ENCODE measurements at regions not wholly inside any gene's neighbourhood (a gene's known extent, or its start where the extent isn't known, plus 50 kb on each side); places are given as distances from the start of the nearest gene placed in this dataset.

DNA sequence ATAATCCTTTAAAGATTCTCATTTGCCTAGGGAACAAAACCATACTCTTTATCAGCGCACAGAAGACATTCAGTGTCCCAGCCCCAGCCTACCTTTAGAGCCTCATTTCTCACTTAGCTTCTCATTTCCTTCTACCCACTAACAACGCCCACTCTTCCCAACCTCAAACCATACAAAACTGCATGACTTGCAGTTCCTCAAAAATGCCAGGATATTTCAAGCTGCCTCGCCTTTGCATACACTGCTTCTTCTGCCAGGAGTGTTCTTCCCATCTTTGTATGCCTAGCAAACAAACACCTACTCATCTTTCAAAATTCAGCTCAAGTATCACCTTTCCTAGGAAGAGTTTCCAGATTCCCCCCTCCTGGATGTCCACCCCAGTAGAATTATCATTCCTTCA is 129.9 kb upstream of the ADGRL3 start:
- DNase-seq: no peak

DNA sequence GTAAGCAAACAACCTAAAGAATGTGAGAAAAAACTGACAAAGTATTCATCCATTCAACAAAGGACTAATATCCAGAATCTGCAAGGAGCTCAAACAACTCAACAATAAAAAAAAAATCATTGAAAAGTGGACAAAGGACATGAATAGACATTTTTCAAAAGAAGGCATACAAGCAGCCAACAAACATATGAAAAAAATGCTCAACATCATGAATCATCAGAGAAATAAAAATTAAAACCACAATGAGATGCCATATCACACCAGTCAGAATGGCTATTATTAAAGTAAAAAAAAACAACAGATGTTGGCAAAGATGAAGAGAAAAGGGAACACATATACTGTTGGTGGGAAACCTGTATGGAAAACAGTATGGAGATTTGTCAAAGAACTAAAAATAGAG is 120.7 kb upstream of the ADGRL3 start:
- no peak for DNase-seq

DNA sequence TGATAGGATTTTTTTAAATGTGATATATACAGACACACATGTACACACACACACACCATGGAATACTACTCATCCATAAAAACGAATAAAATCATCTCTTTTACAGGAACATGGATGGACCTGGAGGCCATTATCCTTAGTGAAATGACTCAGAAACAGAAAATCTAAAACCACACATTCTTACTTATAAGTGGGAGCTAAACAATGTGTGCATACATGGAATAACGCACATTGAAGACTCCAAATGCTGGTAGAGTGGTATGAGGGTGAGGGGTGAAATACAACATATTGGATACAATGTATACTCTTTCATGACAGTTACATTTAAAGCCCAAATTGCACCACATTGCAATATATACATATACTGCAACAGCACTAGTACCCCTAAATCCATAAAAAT is 120.2 kb upstream of the ADGRL3 start:
- no peak for DNase-seq

DNA sequence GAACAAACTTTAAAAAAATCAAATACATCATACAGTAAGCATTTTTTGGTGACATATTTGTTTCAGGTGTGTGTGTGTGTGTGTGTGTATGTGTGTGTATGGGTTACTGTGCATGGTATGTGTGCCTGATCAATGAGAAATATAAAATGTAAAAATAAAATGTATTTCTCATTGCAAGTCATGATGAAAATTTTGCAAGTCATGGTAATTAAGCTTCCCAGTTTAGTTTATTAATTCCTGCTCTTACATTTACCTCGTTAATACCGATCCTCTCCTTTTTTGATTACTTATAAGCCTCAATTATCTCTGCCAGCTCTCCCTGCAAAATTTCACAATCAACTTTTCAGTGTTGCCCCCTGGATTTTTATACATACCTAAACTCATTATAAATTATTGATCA is 114.6 kb upstream of the ADGRL3 start:
- DNase-seq: no peak

DNA sequence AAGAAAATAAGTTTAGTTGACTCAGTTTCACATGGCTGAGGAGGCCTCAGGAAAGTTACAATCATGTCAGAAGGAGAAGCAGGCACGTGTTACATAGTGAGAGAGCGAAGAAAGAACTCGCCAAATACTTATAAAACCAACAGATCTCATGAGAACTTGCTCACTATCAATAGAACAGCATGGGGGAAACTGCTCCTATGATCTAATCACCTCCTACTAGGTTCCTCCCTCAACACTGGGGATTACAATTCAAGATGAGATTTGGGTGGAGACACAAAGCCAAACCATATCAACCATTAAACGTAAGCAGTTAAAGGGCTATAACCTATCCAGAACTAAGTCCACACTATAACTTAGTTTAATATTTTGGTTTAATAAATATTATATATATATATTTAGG is 113.8 kb upstream of the ADGRL3 start:
- DNase-seq: no peak

DNA sequence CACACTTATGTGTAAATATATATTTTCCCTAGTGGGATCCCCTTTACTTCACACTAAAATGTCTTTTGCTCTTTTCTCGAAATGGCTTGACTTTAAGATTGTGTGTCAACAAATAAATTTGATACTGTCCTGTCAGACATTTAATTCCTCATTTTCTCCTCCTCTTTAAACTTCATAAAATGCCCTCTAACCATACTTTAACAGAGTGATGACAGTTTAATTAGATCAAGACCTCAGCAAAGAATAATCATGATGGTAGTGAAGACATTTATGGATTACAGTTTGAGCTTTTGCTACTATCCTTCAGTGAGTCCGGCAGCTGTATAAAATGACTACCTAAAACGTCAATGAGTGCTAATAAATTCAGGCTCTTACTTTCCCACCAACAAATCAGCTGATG is 113.1 kb upstream of the ADGRL3 start:
- no peak for DNase-seq

DNA sequence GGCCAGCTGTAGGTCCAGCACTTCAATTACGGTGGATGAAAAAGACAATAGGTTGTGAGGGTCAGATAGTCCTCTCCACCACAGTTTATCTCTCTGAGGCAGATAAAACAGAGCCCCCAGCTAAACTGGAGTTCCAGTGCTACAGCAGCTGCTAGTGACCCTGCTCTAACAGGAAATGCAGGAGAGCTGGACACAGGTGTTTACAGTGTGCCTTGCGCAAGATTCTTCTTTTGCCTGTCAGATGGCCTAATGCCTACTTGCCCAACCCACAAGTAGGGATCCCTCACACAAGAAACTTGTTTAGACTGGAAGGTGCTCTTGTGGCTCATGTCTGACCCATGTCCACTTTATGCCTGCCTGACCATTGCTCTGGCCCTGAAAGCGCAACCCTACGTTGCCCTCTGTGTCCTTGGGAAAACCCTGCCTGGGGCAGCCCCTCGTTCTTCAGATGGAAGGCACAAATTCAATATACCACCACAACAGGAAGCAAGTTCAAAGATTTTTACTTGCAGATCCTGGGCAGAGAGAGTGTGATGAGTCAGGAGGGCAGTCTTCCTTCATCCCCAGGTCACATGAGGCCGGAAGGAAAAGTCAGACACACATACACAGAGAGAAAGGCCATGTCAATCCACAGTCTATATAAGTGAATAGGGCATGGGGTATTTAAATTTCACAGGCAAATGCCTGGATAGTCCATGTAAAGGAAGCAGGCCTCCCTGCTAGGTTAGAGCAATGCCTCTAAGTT is 105.1 kb upstream of the ADGRL3 start:
- DNase-seq: no peak

DNA sequence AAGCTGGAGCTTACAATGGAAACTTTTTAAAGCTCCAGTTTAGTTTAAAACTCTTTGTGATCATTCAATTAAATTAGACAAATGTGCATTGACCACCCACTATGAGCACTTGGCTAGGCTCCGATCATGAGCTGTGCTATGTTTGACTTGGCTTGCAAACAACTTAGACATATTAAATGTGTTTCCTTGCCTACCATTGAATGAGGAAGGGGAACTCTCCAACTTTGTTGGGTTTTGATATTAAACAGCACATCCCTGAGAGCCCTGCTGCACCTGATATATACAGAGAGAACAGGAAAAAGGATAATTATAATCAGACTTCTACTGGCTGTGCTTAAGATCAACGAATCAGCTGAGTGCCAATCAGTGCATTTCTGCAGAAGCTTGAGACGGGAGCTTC is 71.4 kb upstream of the ADGRL3 start:
- DNase-seq: no peak

DNA sequence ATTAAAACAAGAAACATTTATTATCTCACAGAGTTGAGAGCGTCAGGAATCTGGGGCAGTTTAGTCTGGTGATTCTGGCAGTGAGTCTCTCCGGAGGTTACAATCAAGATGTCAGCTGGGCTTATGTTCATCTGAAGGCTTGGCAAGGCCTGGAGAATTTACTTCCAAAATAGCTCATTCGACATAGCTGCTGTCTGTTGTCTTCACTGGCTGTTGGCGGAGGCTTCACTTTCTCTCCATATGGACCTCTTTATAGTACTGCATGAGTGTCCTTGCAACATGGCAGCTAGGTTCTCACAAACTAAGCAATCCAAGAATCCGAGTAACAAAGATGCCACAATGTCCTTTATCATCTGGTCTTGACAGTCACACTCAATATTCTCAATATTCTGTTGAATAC is 70.2 kb upstream of the ADGRL3 start:
- no peak for DNase-seq

DNA sequence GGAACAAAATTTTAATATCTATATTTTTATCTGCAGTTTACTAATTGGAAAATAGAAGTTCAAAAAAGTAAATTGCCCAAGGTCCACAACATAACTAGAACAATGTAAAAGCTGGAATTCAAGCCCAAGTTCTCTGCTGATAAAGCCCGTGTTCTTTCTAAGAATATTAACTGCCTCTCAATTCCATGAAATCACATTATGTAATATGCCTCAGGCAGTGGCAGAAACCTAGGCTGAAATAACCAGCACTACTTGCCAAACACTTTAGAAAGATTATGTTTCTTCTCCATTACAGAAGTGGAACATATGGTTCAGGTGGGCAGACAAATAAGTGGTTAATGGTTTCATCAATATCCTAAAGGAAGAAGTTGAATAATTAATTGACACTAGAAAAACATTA is 56.7 kb upstream of the ADGRL3 start:
- DNase-seq: no peak

DNA sequence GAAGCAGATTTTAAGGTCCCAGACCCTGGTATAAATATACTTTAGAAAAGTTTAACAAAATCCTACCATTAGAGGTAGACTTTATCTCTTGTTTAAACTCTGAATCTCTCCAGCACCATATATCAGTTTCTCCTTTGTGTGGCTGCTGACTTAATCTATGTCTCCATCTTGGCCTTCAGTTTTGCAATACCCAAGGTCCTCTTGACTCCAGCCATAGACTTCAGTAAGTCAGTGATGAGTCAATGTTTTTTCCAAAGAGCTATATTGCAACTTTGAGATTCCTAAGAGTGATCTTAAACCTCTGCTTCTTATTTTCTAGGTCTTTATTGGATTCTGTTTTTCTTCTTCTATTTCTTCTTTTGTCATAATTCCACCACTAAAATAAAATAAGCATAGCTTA is 50.8 kb upstream of the ADGRL3 start:
- DNase-seq: no peak
